IMR-90 (cell line): ENCODE measurements at regions not wholly inside any gene's neighbourhood (a gene's known extent, or its start where the extent isn't known, plus 50 kb on each side); places are given as distances from the start of the nearest gene placed in this dataset.

ENCODE experiments used
- ATAC-seq: fragments of 200-7000 bp; cut with Tn5 transposase; 2 replicates; pipeline ENCODE4 v1.9.1; 2020; ENCODE audit warnings: low read depth, mild to moderate bottlenecking, moderate library complexity
- BruUV-seq: library from RNA; stranded (reverse); fragments of 400-500 nt; replicated peaks from 2 replicates; lab custom pipeline; 2021; lab: Mats Ljungman, UMichigan
- CTCF ChIA-PET: fragments of 300-600 bp; formaldehyde crosslinking; extraction: SDS; loops from one replicate; lab custom pipeline; 2021; ENCODE audit warnings: antibody characterized with exemption; lab: Yijun Ruan, JAX
- POLR2A ChIA-PET: fragments of 300-600 bp; sonication (Branson Sonifier 250); formaldehyde crosslinking; loops from one replicate; lab custom pipeline; 2022; ENCODE audit warnings: antibody characterized with exemption; ENCODE audit not compliant: unreplicated experiment; lab: Charles Lee
- DNase-seq: peaks from one replicate; pipeline ENCODE4 v3.0.0; 2013
- H2AFZ ChIP-seq: replicated peaks from 2 replicates; pipeline ENCODE3; 2013; ENCODE audit warnings: low read length, mild to moderate bottlenecking; ENCODE audit not compliant: poor library complexity
- H2AK5ac ChIP-seq: 2 replicates; pipeline ENCODE4 v1.6.1; 2013; ENCODE audit warnings: low read depth, low read length, inconsistent platforms
- H2AK9ac ChIP-seq: replicated peaks from 2 replicates; pipeline ENCODE3; 2013; ENCODE audit warnings: mild to moderate bottlenecking, low read depth, low read length, moderate library complexity; ENCODE audit not compliant: poor library complexity
- H2BK120ac ChIP-seq: 2 replicates; pipeline ENCODE4 v1.6.1; 2013; ENCODE audit warnings: low read depth, low read length, inconsistent platforms
- H2BK15ac ChIP-seq: 3 replicates; pipeline ENCODE4 v1.6.1; 2013; ENCODE audit warnings: low read depth, low read length, inconsistent platforms
- H2BK20ac ChIP-seq: 2 replicates; pipeline ENCODE4 v1.6.1; 2013; ENCODE audit warnings: low read depth, mild to moderate bottlenecking, inconsistent platforms, low read length, moderate library complexity
- H2BK5ac ChIP-seq: 2 replicates; pipeline ENCODE4 v1.6.1; 2013; ENCODE audit warnings: mild to moderate bottlenecking, low read depth, low read length, inconsistent platforms; ENCODE audit not compliant: poor library complexity, severe bottlenecking
- H3K14ac ChIP-seq: replicated peaks from 2 replicates; pipeline ENCODE4 v1.6.1; 2013; ENCODE audit warnings: low read depth, low read length, inconsistent platforms
- H3K18ac ChIP-seq: 2 replicates; pipeline ENCODE4 v1.6.1; 2013; ENCODE audit warnings: low read depth, low read length, control low read depth
- H3K23ac ChIP-seq: 2 replicates; pipeline ENCODE4 v1.6.1; 2013; ENCODE audit warnings: low read depth, low read length, inconsistent platforms
- H3K27ac ChIP-seq: 2 replicates; pipeline ENCODE4 v1.5.1; 2013; ENCODE audit warnings: mild to moderate bottlenecking, control low read depth, low read length; ENCODE audit not compliant: insufficient read depth
- H3K27me3 ChIP-seq: 2 replicates; pipeline ENCODE4 v1.6.1; 2013; ENCODE audit warnings: low read length; ENCODE audit not compliant: control insufficient read depth, insufficient read depth
- H3K36me3 ChIP-seq: 2 replicates; pipeline ENCODE4 v1.6.1; 2013; ENCODE audit warnings: low read length, mixed read lengths; ENCODE audit not compliant: control insufficient read depth, insufficient read depth
- H3K4ac ChIP-seq: 2 replicates; pipeline ENCODE4 v1.6.1; 2013; ENCODE audit warnings: low read depth, low read length, inconsistent platforms
- H3K4me1 ChIP-seq: 2 replicates; pipeline ENCODE4 v1.6.1; 2013; ENCODE audit warnings: low read length, mixed read lengths; ENCODE audit not compliant: control insufficient read depth, insufficient read depth
- H3K4me2 ChIP-seq: 2 replicates; pipeline ENCODE4 v1.6.1; 2013; ENCODE audit warnings: low read depth, mild to moderate bottlenecking, control low read depth, low read length, moderate library complexity
- H3K4me3 ChIP-seq: 2 replicates; pipeline ENCODE4 v1.5.1; 2013; ENCODE audit warnings: low read depth, mild to moderate bottlenecking, control low read depth, low read length, moderate library complexity; ENCODE audit not compliant: insufficient read depth
- H3K56ac ChIP-seq: 2 replicates; pipeline ENCODE4 v1.6.1; 2013; ENCODE audit warnings: low read length, inconsistent platforms; ENCODE audit not compliant: insufficient read depth; ENCODE audit errors: extremely low read depth
- H3K79me1 ChIP-seq, 2 experiments: 2 replicates each; pipeline ENCODE4 v1.6.1; 2013; ENCODE audit warnings: low read length in 2 of 2, inconsistent platforms in 1 of 2, low read depth in 1 of 2
- H3K9ac ChIP-seq: 2 replicates; pipeline ENCODE4 v1.6.1; 2013; ENCODE audit warnings: low read depth, low read length, control low read depth
- H3K9me1 ChIP-seq: 2 replicates; pipeline ENCODE4 v1.6.1; 2013; ENCODE audit warnings: low read length, inconsistent platforms; ENCODE audit not compliant: insufficient read depth
- H3K9me3 ChIP-seq: 2 replicates; pipeline ENCODE4 v1.6.1; 2013; ENCODE audit warnings: low read length; ENCODE audit not compliant: control insufficient read depth, insufficient read depth
- H4K20me1 ChIP-seq: 2 replicates; pipeline ENCODE4 v1.6.1; 2013; ENCODE audit warnings: low read length, inconsistent platforms; ENCODE audit not compliant: insufficient read depth
- H4K5ac ChIP-seq: 2 replicates; pipeline ENCODE4 v1.6.1; 2013; ENCODE audit warnings: mild to moderate bottlenecking, low read depth, low read length, control low read depth
- H4K8ac ChIP-seq, 2 experiments: 2 replicates each; pipeline ENCODE4 v1.6.1; 2013; ENCODE audit warnings: low read depth in 2 of 2, low read length in 2 of 2, control low read depth in 1 of 2, inconsistent platforms in 1 of 2
- H4K91ac ChIP-seq: 2 replicates; pipeline ENCODE4 v1.6.1; 2013; ENCODE audit warnings: low read depth, low read length, inconsistent platforms; ENCODE audit not compliant: insufficient read depth
- BHLHE40 ChIP-seq: fragments of 150-350 bp; IDR thresholded peaks from 2 replicates; pipeline ENCODE4 v1.6.1; 2016; ENCODE audit warnings: mild to moderate bottlenecking, low read depth, low read length
- CEBPB ChIP-seq: IDR thresholded peaks from 2 replicates; pipeline ENCODE4 v1.6.1; 2012; ENCODE audit warnings: low read depth, low read length, improper control_type of control experiment
- CHD1 ChIP-seq: IDR thresholded peaks from 2 replicates; pipeline ENCODE4 v1.6.1; 2012; ENCODE audit warnings: low read depth, low read length, improper control_type of control experiment
- FOS ChIP-seq: fragments of 150-350 bp; IDR thresholded peaks from 2 replicates; pipeline ENCODE4 v1.6.1; 2016; ENCODE audit warnings: low read depth, low read length
- MAFK ChIP-seq: IDR thresholded peaks from 2 replicates; pipeline ENCODE4 v1.6.1; 2012; ENCODE audit warnings: low read depth, low read length, improper control_type of control experiment
- MAZ ChIP-seq: IDR thresholded peaks from 2 replicates; pipeline ENCODE4 v1.6.1; 2012; ENCODE audit warnings: low read depth, mild to moderate bottlenecking, low read length, improper control_type of control experiment, moderate library complexity, borderline replicate concordance
- MXI1 ChIP-seq: IDR thresholded peaks from 2 replicates; pipeline ENCODE4 v1.6.1; 2012; ENCODE audit warnings: low read depth, mild to moderate bottlenecking, low read length, moderate library complexity, borderline replicate concordance
- NFE2L2 ChIP-seq: fragments of 150-350 bp; IDR thresholded peaks from 2 replicates; pipeline ENCODE4 v1.6.1; 2016; ENCODE audit warnings: low read depth, mild to moderate bottlenecking, low read length
- POLR2A ChIP-seq: IDR thresholded peaks from 2 replicates; pipeline ENCODE4 v1.6.1; 2012; ENCODE audit warnings: mild to moderate bottlenecking, low read depth, low read length
- RAD21 ChIP-seq: IDR thresholded peaks from 2 replicates; pipeline ENCODE4 v1.6.1; 2012; ENCODE audit warnings: low read length, improper control_type of control experiment
- RCOR1 ChIP-seq: IDR thresholded peaks from 2 replicates; pipeline ENCODE4 v1.6.1; 2012; ENCODE audit warnings: mild to moderate bottlenecking, low read length, improper control_type of control experiment; ENCODE audit not compliant: insufficient replicate concordance
- RFX5 ChIP-seq: IDR thresholded peaks from 2 replicates; pipeline ENCODE4 v1.8.0; 2012; ENCODE audit warnings: low read depth, mild to moderate bottlenecking, low read length, moderate library complexity
- SMC3 ChIP-seq: fragments of 150-350 bp; IDR thresholded peaks from 2 replicates; pipeline ENCODE4 v1.6.1; 2016; ENCODE audit warnings: low read depth, mild to moderate bottlenecking, antibody characterized with exemption, low read length, moderate library complexity
- WGBS, 2 experiments: methylation state at CpG; one replicate each; pipeline versions ENCODE4 v1.1.5 to v1.1.7; 2013; ENCODE audit warnings: missing lambda C conversion rate in 2 of 2; ENCODE audit not compliant: insufficient read length in 1 of 2; ENCODE audit errors: extremely low coverage in 2 of 2; 5-methylcytosine and 5-hydroxymethylcytosine counted together
- dilution Hi-C: fragments of 300-500 bp; cut with HindIII; formaldehyde crosslinking; loops from one replicate; pipeline ENCODE4 v1.14.3; 2018; ENCODE audit warnings: low sequenced_read_pairs; ENCODE audit not compliant: unreplicated experiment
- in situ Hi-C: fragments of 300-500 bp; cut with MboI; formaldehyde crosslinking; loops from 3 replicates; pipeline ENCODE4 v1.14.3; 2019; ENCODE audit warnings: low sequenced_read_pairs, inconsistent platforms, mixed read lengths
- intact Hi-C: fragments of 100-400 bp; cut with micrococcal nuclease; formaldehyde crosslinking; loops from 2 replicates; pipeline ENCODE4 v1.10.0; 2022
- TF ChIP-seq, protein P1 (sequence below): fragments of 150-350 bp; IDR thresholded peaks from 2 replicates; pipeline ENCODE4 v1.6.1; 2016; ENCODE audit warnings: low read depth, mild to moderate bottlenecking, low read length, moderate library complexity, borderline replicate concordance
- TF ChIP-seq, protein P2 (sequence below): conservative IDR thresholded peaks from 2 replicates; pipeline ENCODE4 v1.5.1; 2012; ENCODE audit warnings: mild to moderate bottlenecking, low read depth, low read length, improper control_type of control experiment
- TF ChIP-seq, protein P3 (sequence below): fragments of 150-350 bp; IDR thresholded peaks from 2 replicates; pipeline ENCODE4 v1.6.1; 2017; ENCODE audit warnings: mild to moderate bottlenecking, antibody characterized with exemption, low read length, low read depth

DNA sequence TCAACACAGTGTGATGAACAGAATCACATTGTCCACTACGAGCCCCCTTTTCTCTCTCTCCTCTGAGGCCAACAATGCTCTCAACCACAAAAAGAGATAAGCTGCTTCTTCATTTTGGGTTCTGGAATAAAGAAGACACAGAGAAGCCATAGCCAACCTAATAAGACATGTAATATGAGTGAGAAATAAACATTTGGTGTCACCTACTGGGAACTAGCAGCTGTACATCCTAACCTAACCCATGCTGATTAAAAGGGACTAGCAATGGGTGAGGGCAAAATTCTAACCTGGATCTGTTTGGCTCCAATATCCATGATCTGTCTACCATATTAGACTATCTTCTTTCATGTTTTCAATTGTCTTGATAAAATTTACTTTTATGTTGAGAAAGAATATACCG is 369.1 kb upstream of the MARCKS start:
- H4K20me1 ChIP-seq = no peaks in the 10 kb centered on the region
- no CpG with 5 or more reads among the region's 2 CpGs for WGBS, 2 experiments
- no peak overlapping the region for H3K4me2 ChIP-seq
- no peak overlapping the region for H2BK120ac ChIP-seq
- no peak overlapping the region for H2BK20ac ChIP-seq
- in situ Hi-C loops (no loop called here), intact Hi-C loops (no loop called here), dilution Hi-C loops (no loop called here)
- H3K4me1 ChIP-seq = no peaks in the 10 kb centered on the region
- H2AFZ ChIP-seq = no peak overlapping the region
- no peak overlapping the region for H2BK5ac ChIP-seq
- POLR2A ChIA-PET = no interaction called here
- H2AK5ac ChIP-seq = no peak overlapping the region
- DNase-seq (no peak), ATAC-seq (no peak)
- no peak overlapping the region for H3K18ac ChIP-seq
- TF ChIP-seq, protein P1, sequence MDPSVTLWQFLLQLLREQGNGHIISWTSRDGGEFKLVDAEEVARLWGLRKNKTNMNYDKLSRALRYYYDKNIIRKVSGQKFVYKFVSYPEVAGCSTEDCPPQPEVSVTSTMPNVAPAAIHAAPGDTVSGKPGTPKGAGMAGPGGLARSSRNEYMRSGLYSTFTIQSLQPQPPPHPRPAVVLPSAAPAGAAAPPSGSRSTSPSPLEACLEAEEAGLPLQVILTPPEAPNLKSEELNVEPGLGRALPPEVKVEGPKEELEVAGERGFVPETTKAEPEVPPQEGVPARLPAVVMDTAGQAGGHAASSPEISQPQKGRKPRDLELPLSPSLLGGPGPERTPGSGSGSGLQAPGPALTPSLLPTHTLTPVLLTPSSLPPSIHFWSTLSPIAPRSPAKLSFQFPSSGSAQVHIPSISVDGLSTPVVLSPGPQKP = no peak
- no peak for TF ChIP-seq RFX5
- TF ChIP-seq, protein P2, sequence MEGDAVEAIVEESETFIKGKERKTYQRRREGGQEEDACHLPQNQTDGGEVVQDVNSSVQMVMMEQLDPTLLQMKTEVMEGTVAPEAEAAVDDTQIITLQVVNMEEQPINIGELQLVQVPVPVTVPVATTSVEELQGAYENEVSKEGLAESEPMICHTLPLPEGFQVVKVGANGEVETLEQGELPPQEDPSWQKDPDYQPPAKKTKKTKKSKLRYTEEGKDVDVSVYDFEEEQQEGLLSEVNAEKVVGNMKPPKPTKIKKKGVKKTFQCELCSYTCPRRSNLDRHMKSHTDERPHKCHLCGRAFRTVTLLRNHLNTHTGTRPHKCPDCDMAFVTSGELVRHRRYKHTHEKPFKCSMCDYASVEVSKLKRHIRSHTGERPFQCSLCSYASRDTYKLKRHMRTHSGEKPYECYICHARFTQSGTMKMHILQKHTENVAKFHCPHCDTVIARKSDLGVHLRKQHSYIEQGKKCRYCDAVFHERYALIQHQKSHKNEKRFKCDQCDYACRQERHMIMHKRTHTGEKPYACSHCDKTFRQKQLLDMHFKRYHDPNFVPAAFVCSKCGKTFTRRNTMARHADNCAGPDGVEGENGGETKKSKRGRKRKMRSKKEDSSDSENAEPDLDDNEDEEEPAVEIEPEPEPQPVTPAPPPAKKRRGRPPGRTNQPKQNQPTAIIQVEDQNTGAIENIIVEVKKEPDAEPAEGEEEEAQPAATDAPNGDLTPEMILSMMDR = no peak
- no peak for TF ChIP-seq RCOR1
- no peak for TF ChIP-seq RAD21
- no peak for TF ChIP-seq CHD1
- no peak for TF ChIP-seq MXI1
- TF ChIP-seq SMC3 = no peak
- TF ChIP-seq, protein P3, sequence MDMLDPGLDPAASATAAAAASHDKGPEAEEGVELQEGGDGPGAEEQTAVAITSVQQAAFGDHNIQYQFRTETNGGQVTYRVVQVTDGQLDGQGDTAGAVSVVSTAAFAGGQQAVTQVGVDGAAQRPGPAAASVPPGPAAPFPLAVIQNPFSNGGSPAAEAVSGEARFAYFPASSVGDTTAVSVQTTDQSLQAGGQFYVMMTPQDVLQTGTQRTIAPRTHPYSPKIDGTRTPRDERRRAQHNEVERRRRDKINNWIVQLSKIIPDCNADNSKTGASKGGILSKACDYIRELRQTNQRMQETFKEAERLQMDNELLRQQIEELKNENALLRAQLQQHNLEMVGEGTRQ = no peak
- no peak for TF ChIP-seq MAZ
- TF ChIP-seq BHLHE40 = no peak
- TF ChIP-seq MAFK = no peak
- no peak for TF ChIP-seq FOS
- no peak for TF ChIP-seq NFE2L2
- no peak for TF ChIP-seq POLR2A
- no peak for TF ChIP-seq CEBPB
- H3K23ac ChIP-seq = no peak overlapping the region
- H2BK15ac ChIP-seq = no peak overlapping the region
- H3K9me1 ChIP-seq = no peaks in the 10 kb centered on the region
- no peak overlapping the region for H3K56ac ChIP-seq
- no peaks in the 10 kb centered on the region for H3K9me3 ChIP-seq
- H4K5ac ChIP-seq = no peak overlapping the region
- H3K27ac ChIP-seq = no peak overlapping the region
- H4K91ac ChIP-seq = no peak overlapping the region
- no peak overlapping the region for H2AK9ac ChIP-seq
- no peak overlapping the region for H4K8ac ChIP-seq
- CTCF ChIA-PET = interaction anchor here (1.1 kb wide), 1 partner anchor 391 kb away, joined by 3 read pairs; no protein-coding TSS in a partner anchor
- H3K9ac ChIP-seq = no peak overlapping the region
- H3K27me3 ChIP-seq = no peaks in the 10 kb centered on the region
- no peaks in the 10 kb centered on the region for H3K79me1 ChIP-seq
- no peak overlapping the region for H3K14ac ChIP-seq
- BruUV-seq = no TSS peak
- no peak overlapping the region for H3K4ac ChIP-seq
- H3K36me3 ChIP-seq = no peaks in the 10 kb centered on the region
- H3K4me3 ChIP-seq = no peak overlapping the region
